CD8-positive, alpha-beta memory T cell (primary cell): ENCODE measurements at regions not wholly inside any gene's neighbourhood (a gene's known extent, or its start where the extent isn't known, plus 50 kb on each side); places are given as distances from the start of the nearest gene placed in this dataset.
A peak's percentile ranks its signal among the peaks of the same experiment; 100 is the strongest.
"Not testable (repeated sequence)": the region's sequence is repeated elsewhere in the genome, so short reads cannot be mapped to it uniquely, and the experiment has no call there.

Experiments
- CTCF ChIA-PET: fragments of 350-600 bp; sonication (Branson Sonifier 250); formaldehyde crosslinking; loops from one replicate; lab custom pipeline; 2021; ENCODE audit warnings: antibody characterized with exemption; lab: Charles Lee
- POLR2A ChIA-PET: fragments of 350-600 bp; sonication (Branson Sonifier 250); formaldehyde crosslinking; loops from one replicate; lab custom pipeline; 2021; ENCODE audit warnings: antibody characterized with exemption; lab: Charles Lee
- DNase-seq, 5 donors: peaks; one replicate each; pipeline versions ENCODE4 v3.0.0 to v3.0.0-alpha.2; 2020 to 2022; ENCODE audit warnings: mixed read lengths in 1 of 5
- H3K27ac ChIP-seq: one replicate; pipeline ENCODE4 v1.7.0; 2013; ENCODE audit warnings: low read depth, mild to moderate bottlenecking, low read length, moderate library complexity
- H3K27me3 ChIP-seq: 2 replicates; pipeline ENCODE4 v1.7.0; 2013; ENCODE audit warnings: low read length, mild to moderate bottlenecking; ENCODE audit not compliant: insufficient read depth, poor library complexity, severe bottlenecking
- H3K36me3 ChIP-seq: 2 replicates; pipeline ENCODE4 v1.7.0; 2013; ENCODE audit warnings: mild to moderate bottlenecking, low read length, moderate library complexity; ENCODE audit not compliant: insufficient read depth
- H3K4me1 ChIP-seq: 2 replicates; pipeline ENCODE4 v1.7.0; 2013; ENCODE audit warnings: mild to moderate bottlenecking, low read length, moderate library complexity; ENCODE audit not compliant: insufficient read depth
- H3K4me3 ChIP-seq: 2 replicates; pipeline ENCODE4 v1.7.0; 2013; ENCODE audit warnings: mild to moderate bottlenecking, low read length
- H3K9me3 ChIP-seq: 2 replicates; pipeline ENCODE4 v1.7.0; 2013; ENCODE audit warnings: mild to moderate bottlenecking, low read length
- H3K27ac Mint-ChIP-seq, 8 donors: one replicate each; pipeline ENCODE4 v1.8.0; 2020 to 2021; ENCODE audit warnings: mixed read lengths in 8 of 8, mild to moderate bottlenecking in 6 of 8, inconsistent platforms in 3 of 8, moderate library complexity in 3 of 8
- H3K27me3 Mint-ChIP-seq, 2 donors: one replicate each; pipeline ENCODE4 v1.8.0; 2020 to 2021; ENCODE audit warnings: mixed read lengths in 2 of 2, mild to moderate bottlenecking in 1 of 2, moderate library complexity in 1 of 2
- H3K36me3 Mint-ChIP-seq, 3 donors: one replicate each; pipeline ENCODE4 v1.8.0; 2020 to 2021; ENCODE audit warnings: mixed read lengths in 3 of 3, inconsistent platforms in 1 of 3, mild to moderate bottlenecking in 1 of 3
- H3K4me1 Mint-ChIP-seq, 3 donors: one replicate each; pipeline ENCODE4 v1.8.0; 2020 to 2021; ENCODE audit warnings: mixed read lengths in 3 of 3, inconsistent platforms in 1 of 3, mild to moderate bottlenecking in 1 of 3
- H3K4me3 Mint-ChIP-seq, 7 donors: one replicate each; pipeline ENCODE4 v1.8.0; 2020 to 2021; ENCODE audit warnings: mixed read lengths in 7 of 7, mild to moderate bottlenecking in 6 of 7, moderate library complexity in 4 of 7, inconsistent platforms in 2 of 7
- H3K9me3 Mint-ChIP-seq, 5 donors: one replicate each; pipeline ENCODE4 v1.8.0; 2020 to 2022; ENCODE audit warnings: mixed read lengths in 5 of 5, mild to moderate bottlenecking in 3 of 5, moderate library complexity in 2 of 5, inconsistent platforms in 1 of 5

GRCh38 chr4:11073621-11074051 lies 355.1 kb downstream of the HS3ST1 start:
- H3K4me3 Mint-ChIP-seq, result no peak overlapping the region
- H3K27ac Mint-ChIP-seq, result peak overlapping the region in 5 of 8 donors; percentile 15 to 78 (median 36)
- H3K4me1 Mint-ChIP-seq, result peaks cover 0 to 6% (median 0%) of the 10 kb centered on the region in 3 donors
- H3K27me3 ChIP-seq, result no peaks in the 10 kb centered on the region
- H3K27ac ChIP-seq, result no peak overlapping the region
- no peaks in the 10 kb centered on the region for H3K36me3 ChIP-seq
- ChIA-PET POLR2A (no interaction called here), CTCF (no interaction called here)
- H3K9me3 Mint-ChIP-seq, result no peaks in the 10 kb centered on the region
- DNase-seq, result no peak
- no peak overlapping the region for H3K4me3 ChIP-seq
- H3K27me3 Mint-ChIP-seq, result no peaks in the 10 kb centered on the region
- H3K36me3 Mint-ChIP-seq, result peaks cover 0 to under 1% (median 0%) of the 10 kb centered on the region in 3 donors
- H3K9me3 ChIP-seq, result no peaks in the 10 kb centered on the region
- no peaks in the 10 kb centered on the region for H3K4me1 ChIP-seq

GRCh38 chr4:11072999-11073398 lies 355.7 kb downstream of the HS3ST1 start:
- Histone ChIP-seq H3K9me3 (no peaks in the 10 kb centered on the region), H3K27ac (no peak overlapping the region), H3K27me3 (no peaks in the 10 kb centered on the region), H3K4me1 (no peaks in the 10 kb centered on the region), H3K36me3 (no peaks in the 10 kb centered on the region), H3K4me3 (no peak overlapping the region)
- peak overlapping the region in 3 of 7 donors; percentile 7 to 18 (median 11) for H3K4me3 Mint-ChIP-seq
- no peaks in the 10 kb centered on the region for H3K27me3 Mint-ChIP-seq
- CTCF ChIA-PET, result no interaction called here
- peaks cover 0 to 7% (median 0%) of the 10 kb centered on the region in 3 donors for H3K4me1 Mint-ChIP-seq
- H3K27ac Mint-ChIP-seq, result peak overlapping the region in 4 of 8 donors; percentile 15 to 76 (median 63)
- POLR2A ChIA-PET, result no interaction called here
- no peaks in the 10 kb centered on the region for H3K36me3 Mint-ChIP-seq
- DNase-seq, result peak in 2 of 5 donors; percentile 8 to 13
- no peaks in the 10 kb centered on the region for H3K9me3 Mint-ChIP-seq

GRCh38 chr4:11072463-11072862 lies 356.2 kb downstream of the HS3ST1 start:
- H3K9me3 Mint-ChIP-seq, result peaks cover 0 to 1% (median 0%) of the 10 kb centered on the region in 5 donors
- no peak overlapping the region for H3K27ac ChIP-seq
- H3K4me3 ChIP-seq, result no peak overlapping the region
- peak overlapping the region in 6 of 7 donors; percentile 3 to 18 (median 10) for H3K4me3 Mint-ChIP-seq
- DNase-seq, result no peak
- POLR2A ChIA-PET, result no interaction called here
- no peaks in the 10 kb centered on the region for H3K4me1 ChIP-seq
- no peaks in the 10 kb centered on the region for H3K27me3 ChIP-seq
- peak overlapping the region in 4 of 8 donors; percentile 15 to 76 (median 49) for H3K27ac Mint-ChIP-seq
- H3K36me3 ChIP-seq, result no peaks in the 10 kb centered on the region
- H3K36me3 Mint-ChIP-seq, result no peaks in the 10 kb centered on the region
- H3K4me1 Mint-ChIP-seq, result peaks cover 0 to 7% (median 0%) of the 10 kb centered on the region in 3 donors
- no peaks in the 10 kb centered on the region for H3K27me3 Mint-ChIP-seq
- CTCF ChIA-PET, result no interaction called here
- no peaks in the 10 kb centered on the region for H3K9me3 ChIP-seq

GRCh38 chr4:11070813-11071212 lies 357.9 kb downstream of the HS3ST1 start:
- H3K27me3 Mint-ChIP-seq, result no peaks in the 10 kb centered on the region
- H3K27ac ChIP-seq, result no peak overlapping the region
- CTCF ChIA-PET, result no interaction called here
- POLR2A ChIA-PET, result no interaction called here
- no peaks in the 10 kb centered on the region for H3K9me3 ChIP-seq
- no peak overlapping the region for H3K4me3 Mint-ChIP-seq
- H3K27ac Mint-ChIP-seq, result peak overlapping the region in 1 of 8 donors; percentile 32
- H3K4me1 ChIP-seq, result no peaks in the 10 kb centered on the region
- peaks cover 0 to 7% (median 0%) of the 10 kb centered on the region in 3 donors for H3K4me1 Mint-ChIP-seq
- no peaks in the 10 kb centered on the region for H3K36me3 Mint-ChIP-seq
- no peak for DNase-seq
- H3K27me3 ChIP-seq, result no peaks in the 10 kb centered on the region
- no peaks in the 10 kb centered on the region for H3K36me3 ChIP-seq
- H3K4me3 ChIP-seq, result no peak overlapping the region
- peaks cover 0 to 5% (median 0%) of the 10 kb centered on the region in 5 donors for H3K9me3 Mint-ChIP-seq

- Histone ChIP-seq H3K27ac (no peak overlapping the region), H3K9me3 (no peaks in the 10 kb centered on the region), H3K4me3 (no peak overlapping the region), H3K36me3 (no peaks in the 10 kb centered on the region), H3K27me3 (no peaks in the 10 kb centered on the region), H3K4me1 (no peaks in the 10 kb centered on the region)
- DNase-seq, result no peak
- CTCF ChIA-PET, result no interaction called here
- peaks cover 0 to 5% (median 0%) of the 10 kb centered on the region in 5 donors for H3K9me3 Mint-ChIP-seq
- H3K27ac Mint-ChIP-seq, result no peak overlapping the region
- POLR2A ChIA-PET, result no interaction called here
- no peak overlapping the region for H3K4me3 Mint-ChIP-seq
- H3K36me3 Mint-ChIP-seq, result no peaks in the 10 kb centered on the region
- peaks cover 0 to 7% (median 0%) of the 10 kb centered on the region in 3 donors for H3K4me1 Mint-ChIP-seq
- no peaks in the 10 kb centered on the region for H3K27me3 Mint-ChIP-seq
Observed at GRCh38 chr4:11069581-11070211, 359.0 kb downstream of the HS3ST1 start.

GRCh38 chr4:11069083-11069482 lies 359.6 kb downstream of the HS3ST1 start:
- no peak for DNase-seq
- Mint-ChIP-seq H3K9me3 (peaks cover 0 to 5% (median 0%) of the 10 kb centered on the region in 5 donors), H3K27me3 (no peaks in the 10 kb centered on the region), H3K27ac (peak overlapping the region in 1 of 8 donors; percentile 93), H3K36me3 (no peaks in the 10 kb centered on the region), H3K4me3 (peak overlapping the region in 2 of 7 donors; percentile 34 to 44), H3K4me1 (peaks cover 0 to 7% (median 0%) of the 10 kb centered on the region in 3 donors)
- no peaks in the 10 kb centered on the region for H3K27me3 ChIP-seq
- ChIA-PET POLR2A (no interaction called here), CTCF (no interaction called here)
- no peak overlapping the region for H3K4me3 ChIP-seq
- no peaks in the 10 kb centered on the region for H3K4me1 ChIP-seq
- H3K9me3 ChIP-seq, result no peaks in the 10 kb centered on the region
- no peaks in the 10 kb centered on the region for H3K36me3 ChIP-seq
- H3K27ac ChIP-seq, result no peak overlapping the region

- Mint-ChIP-seq H3K4me3 (peak overlapping the region in 6 of 7 donors; percentile 15 to 82 (median 75)), H3K27ac (peak overlapping the region in 5 of 8 donors; percentile 66 to 79 (median 66))
- H3K9me3 Mint-ChIP-seq, H3K27me3 ChIP-seq, POLR2A ChIA-PET, CTCF ChIA-PET, DNase-seq, H3K4me1 Mint-ChIP-seq, H3K4me3 ChIP-seq, H3K27ac ChIP-seq, H3K4me1 ChIP-seq, H3K36me3 Mint-ChIP-seq, H3K9me3 ChIP-seq, H3K36me3 ChIP-seq, H3K27me3 Mint-ChIP-seq: not testable (repeated sequence)
Observed at GRCh38 chr4:11066584-11066983, 362.1 kb downstream of the HS3ST1 start.

- not testable (repeated sequence) for H3K27me3 Mint-ChIP-seq, H3K4me3 Mint-ChIP-seq, H3K27ac ChIP-seq
Observed at GRCh38 chr4:11060637-11061036, 368.1 kb downstream of the HS3ST1 start.

More at GRCh38 chr4:11060637-11061036, 368.1 kb downstream of the HS3ST1 start:
- H3K27me3 ChIP-seq, POLR2A ChIA-PET, H3K4me3 ChIP-seq, H3K4me1 ChIP-seq, DNase-seq, H3K9me3 Mint-ChIP-seq, H3K9me3 ChIP-seq, CTCF ChIA-PET, H3K36me3 ChIP-seq, H3K36me3 Mint-ChIP-seq, H3K27ac Mint-ChIP-seq, H3K4me1 Mint-ChIP-seq: not testable (repeated sequence)
